Stimulated activated CD4-positive, alpha-beta T cell treated with anti-CD3 and anti-CD28 coated beads, Interleukin-2, amount 100 ng/mL, for 48 hours (primary cell): ENCODE measurements at regions not wholly inside any gene's neighbourhood (a gene's known extent, or its start where the extent isn't known, plus 50 kb on each side); places are given as distances from the start of the nearest gene placed in this dataset.

Source experiments
- DNase-seq, 2 donors: peaks; one replicate each; pipeline ENCODE4 v3.0.0-alpha.2; 2020

DNA sequence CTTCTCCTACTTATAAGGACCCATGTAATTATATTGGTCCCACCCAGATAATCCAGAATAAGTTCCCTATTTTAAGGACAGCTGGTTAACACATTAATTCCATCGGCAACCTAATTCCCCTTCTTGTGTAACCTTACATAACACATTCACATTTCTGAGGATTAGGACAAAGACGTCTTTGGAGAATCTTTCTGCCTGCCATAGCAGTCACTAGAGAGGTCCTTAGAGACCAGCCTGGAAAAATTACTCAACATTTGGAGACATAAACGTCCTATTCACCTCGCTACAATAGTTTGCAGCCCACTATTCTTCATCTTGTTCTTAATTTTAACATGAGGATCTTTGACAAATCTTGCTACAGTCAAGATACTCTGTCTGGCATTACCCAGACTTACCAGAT is 100.1 kb downstream of the MAFB start:
- no peak for DNase-seq

DNA sequence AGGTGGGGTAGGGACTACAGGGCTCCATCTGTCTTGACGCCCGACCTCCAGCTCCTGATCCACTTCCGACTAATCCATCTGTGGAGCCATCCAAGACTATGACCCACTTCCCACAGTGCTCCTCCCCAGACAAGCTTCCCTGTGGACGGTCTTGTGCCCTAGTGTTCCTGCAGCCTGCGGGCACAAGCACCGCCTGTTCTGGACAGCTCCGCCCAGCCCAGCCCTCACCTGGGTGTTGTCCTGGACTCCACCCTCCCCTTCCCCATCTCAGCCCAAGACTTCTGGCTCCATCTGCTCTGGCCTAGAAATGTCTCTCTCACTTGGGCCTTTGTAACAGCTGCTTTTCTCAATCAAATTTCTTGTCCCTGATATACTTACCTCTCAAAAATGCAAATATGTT is 102.0 kb downstream of the MAFB start:
- DNase-seq: no peak

DNA sequence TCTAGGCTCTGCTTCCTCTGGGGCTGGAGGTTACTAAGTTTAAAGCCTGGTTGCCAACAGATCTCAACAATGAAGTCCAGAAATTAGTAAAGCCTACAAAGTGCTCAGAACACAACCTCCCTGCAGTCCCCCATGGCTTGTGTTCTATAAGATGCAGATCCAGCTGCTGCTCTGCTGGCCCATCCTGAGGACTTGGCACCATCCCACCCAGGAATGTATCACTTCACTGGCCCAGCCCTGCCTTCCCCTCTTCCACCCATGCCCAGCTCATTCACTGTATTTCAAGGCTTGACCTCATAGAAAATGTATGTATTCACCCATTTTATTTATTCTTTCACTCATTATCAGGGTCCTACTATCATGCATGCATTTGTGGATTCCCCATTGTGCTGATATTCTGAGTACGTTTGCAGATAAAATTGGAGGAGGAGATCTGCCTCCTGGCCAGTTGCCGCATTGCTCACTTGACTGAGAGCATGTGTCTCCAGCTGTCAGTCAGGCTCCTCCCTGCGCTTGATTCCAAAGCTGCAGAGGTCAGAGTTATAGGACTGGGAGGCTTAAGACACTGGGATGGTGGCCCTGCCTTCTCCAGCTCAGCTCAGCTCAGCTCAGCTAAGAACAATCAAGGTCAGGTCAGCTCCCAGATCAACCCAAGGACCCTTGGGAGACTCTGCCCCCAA is 104.8 kb downstream of the MAFB start:
- DNase-seq: no peak

DNA sequence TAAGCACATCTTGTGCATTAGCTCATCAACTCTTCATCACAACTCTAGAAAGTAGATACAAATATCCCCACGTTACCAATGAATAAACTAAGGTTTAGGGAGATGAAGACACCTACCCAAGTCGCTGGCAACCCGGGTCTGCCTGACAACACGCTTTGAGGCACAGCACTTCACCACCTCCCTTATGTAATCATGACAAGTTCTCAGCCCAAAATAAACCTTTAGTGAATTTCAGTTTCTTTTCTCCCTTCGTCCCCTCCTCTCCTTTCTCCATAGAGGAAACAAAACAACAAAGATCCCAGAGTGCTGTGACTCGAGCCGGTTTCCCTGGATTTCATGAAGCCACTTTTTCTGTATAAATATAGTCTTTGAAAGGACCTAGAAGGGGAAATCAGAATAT is 105.4 kb downstream of the MAFB start:
- DNase-seq: no peak

DNA sequence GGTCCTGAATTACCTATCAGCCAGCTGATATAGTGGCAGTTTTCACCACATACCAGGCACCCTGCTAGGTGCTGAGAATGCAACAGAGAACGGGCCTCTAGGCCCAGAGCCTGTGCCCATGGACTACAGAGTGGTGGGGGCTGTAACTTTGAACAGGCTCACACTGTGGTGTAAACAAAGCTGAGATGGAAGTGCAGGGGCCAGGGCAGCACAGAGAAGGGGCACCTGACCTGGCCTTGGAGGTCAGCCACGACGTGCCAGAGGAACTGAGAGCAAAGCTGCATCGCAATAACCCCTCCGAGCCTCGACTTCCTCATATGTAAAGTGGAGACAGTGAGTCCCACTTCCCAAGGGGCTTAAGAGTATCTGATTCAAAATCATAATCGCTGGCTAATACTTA is 105.8 kb downstream of the MAFB start:
- no peak for DNase-seq

DNA sequence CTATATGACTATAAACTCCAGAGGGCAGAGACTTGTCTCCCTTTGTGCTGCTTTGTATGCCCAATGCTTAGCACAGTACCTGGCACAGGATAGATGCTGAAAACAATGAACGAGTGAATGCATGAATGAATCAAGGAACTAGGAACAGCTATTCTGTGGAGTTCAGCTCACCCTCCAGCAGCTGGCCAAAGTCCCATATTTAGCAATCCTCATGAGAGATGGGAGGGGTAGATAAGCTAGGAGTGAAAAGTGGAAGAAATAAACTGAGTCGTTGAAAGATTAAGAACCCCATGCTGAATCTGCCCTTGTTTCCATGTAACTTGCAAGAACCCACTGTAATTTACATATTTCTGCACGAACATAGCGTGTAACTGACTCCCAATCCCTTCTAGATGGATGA is 106.5 kb downstream of the MAFB start:
- DNase-seq: no peak

DNA sequence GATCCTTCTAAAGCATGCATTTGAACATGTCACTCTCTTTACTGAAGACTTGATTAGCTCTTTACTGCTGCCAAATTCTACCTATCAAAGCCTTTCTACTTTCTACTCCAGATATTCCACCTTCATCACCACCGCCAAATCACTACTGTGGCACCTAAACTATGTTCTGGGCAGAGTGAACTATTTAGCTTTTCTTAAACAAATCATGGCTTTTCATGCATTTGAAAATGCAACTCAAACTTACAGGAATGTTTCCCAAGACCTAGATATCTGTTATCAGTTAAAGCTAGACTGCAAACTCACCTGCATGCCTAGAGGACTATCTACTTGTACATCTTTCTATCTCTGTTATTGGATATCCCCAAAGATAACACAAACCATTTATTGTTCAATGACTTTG is 109.3 kb downstream of the MAFB start:
- no peak for DNase-seq

DNA sequence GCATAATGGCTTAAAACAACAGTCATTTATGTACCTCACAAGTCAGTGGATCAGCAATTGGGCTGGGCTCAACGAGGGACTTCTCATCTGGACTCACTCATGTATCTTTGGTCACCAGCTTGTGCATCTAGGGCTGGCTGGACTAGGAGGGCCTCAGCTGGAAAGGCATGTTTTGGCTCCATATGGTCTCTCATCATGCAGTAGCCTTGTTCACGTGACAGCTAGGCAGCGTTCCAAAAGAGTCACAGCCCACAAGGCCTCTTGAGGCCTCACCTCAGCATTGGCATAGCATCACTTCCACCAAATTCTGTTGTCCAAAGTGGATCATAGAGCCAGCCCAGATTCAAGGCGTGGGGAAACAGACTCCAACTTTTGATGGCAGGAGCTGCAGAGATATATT is 110.1 kb downstream of the MAFB start:
- no peak for DNase-seq

DNA sequence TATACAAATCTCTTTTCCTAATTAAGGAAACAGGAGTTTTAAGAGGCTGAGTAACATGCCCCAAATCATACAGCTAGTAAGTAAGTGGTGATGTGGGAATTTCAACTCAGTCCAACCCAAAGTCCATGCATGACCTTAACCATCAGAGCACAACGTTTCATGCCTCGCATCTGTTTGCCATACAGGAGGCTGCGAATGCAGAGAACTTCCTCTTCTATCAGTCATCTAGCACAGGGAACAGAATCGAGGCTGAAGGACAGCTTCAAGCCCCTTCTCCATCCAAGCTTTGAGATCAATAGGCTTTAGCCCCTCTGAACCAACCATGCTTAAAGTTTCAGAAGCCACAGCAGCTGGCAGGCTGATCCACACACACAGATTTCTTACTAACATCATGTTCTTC is 113.2 kb downstream of the MAFB start:
- DNase-seq: no peak

DNA sequence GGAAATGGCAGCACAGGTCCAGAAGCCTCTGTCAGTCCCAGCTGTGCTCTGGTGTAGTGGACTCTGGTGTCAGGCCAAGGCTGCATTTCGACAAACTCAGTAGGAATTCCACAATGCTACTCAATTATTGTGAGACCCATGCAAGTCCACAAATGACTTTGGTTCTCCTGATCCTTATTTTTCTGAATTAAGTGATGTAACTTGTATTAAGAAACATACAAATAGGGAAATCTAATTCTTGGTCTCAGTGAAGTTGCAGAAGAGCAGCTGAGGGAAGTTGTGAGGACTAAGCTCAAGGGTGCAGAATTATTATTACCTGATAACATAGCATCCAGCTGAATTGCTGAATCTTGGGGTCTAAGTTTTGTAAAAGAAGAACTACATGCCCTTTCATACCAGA is 116.8 kb downstream of the MAFB start:
- DNase-seq: no peak

DNA sequence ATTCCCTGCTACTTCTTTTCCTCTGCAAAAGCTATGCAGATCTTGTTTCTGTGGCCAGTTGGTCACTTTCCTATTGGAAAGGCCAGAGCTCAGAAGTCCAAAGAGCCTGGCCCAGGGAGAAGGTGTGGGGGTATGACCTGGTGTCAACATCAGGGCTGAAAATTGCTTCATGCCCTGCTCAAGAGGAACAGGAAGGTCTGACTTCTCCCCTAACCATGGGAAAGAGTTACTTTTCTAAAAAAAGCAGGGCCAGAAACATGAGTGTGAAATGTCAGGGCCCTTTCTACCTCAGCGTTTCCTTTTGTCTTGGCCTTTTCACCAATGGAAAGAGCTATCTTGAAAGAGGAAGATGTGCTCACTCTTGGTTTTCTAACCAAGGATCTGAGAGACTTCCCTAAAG is 117.4 kb downstream of the MAFB start:
- DNase-seq: no peak

DNA sequence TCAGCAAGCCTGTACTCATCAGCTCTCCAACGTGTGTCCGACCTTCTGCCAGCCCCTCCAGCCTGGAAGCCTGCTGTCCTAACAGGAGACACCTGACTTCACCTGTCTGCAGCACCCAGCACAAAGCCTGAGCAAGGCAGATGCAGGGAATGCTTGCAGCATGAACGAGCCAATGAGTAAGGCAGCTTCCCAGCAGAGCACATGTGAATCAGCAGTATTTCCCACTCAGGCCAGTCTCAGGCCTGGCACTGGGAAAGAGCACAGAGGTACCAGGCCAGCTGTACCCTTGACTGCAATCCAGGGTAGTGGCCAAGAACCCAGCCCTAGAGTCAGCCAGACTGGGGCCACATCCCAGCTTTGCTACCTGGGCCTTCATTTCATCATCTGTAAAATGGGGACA is 120.8 kb downstream of the MAFB start:
- no peak for DNase-seq

DNA sequence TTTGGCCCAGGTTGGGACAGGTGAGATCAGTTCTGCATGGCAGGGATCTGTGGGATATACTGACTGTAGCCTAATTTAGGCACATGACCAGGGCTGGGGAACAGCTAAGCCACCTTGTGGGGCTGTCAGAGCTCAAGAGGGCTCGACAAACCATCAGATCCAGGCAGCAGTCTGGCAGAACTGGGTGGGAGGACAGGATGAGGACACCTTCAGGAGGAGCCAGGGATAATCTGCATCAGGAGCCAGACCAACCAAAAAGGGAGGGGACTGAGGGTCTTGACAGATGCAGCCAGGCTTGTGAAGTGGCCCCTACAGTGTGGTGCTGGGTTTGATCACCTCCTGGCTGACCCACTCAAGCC is 123.4 kb downstream of the MAFB start:
- DNase-seq: no peak

DNA sequence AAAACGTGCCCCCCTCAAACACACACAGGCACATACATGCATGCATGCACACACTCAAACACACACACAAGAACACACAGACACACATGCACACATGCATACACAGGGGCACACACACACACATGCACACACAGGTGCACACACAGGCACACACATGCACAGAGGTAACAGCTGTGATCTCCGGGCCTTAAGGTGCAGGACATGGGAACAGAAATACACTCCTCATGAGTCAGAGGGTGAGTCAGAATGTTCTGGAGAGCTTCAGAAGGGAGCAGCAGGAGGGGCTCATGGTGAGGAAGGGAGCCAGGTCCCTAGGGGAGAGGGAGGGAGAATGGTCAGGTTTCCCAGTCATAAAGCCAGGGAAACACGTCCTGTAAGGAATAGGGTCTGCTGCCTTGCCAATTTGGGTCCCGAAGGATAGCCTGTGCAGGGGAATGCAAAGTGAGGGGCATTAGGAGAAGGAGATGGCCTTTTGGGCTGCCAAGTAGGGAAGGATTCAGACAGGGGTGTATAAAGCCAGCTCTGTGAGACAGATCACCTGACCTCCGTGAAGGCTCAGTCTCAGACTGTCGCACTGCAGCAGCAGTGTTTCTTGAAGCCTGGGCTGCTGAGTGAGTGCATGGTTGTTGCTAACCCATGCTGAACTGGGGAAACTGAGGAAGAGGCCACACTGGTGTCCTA is 123.9 kb downstream of the MAFB start:
- DNase-seq: no peak

DNA sequence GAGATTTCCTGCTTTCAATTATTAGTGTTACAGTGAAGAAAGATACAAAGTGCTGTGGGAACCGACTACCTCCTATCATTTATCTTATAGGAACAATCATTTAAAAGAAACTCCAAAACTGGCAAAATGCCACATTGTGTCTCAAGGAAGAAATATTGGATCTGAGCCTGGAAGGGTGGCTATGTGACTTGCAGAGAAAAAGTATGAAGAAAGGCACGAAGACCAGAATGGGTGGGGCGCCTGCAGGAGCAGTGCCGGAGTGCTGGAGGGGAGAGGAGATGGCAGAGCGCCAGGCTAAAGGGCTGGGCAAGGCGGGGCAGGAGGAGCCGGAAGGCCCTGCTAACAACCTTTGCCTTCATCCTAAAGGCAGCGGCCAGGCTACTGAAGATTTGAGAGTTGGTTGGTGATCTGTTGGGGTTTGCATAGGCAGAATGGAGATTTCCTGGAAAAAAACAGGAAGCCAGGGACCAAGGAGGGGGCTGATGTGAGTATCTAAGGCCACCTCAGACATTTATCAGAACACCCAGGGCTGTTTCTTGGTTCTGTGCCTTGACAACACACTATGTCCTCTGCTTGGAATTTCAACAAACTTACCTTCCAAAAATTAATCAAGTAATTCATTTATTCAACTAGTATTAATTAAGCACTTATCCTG is 125.6 kb downstream of the MAFB start:
- no peak for DNase-seq

DNA sequence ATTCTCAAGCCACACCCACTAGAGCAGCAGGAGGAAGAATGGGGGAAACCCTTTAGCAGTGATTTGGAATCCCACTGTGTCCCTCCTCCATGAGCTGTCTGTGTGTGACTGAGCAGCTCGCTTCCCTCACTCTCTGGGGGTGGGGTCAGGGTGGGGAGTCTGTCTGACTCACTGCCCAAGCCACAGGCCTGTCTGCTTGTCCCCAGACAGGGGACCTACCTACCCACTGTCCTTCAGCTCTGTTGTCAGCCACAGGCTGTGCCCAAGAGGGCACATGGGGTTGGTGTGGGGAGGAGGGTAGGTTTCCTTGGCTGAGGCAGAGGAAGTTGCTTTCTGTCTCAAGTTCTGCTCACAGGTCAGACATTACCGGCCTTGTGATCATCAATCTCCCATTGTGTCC is 127.0 kb downstream of the MAFB start:
- DNase-seq: no peak

DNA sequence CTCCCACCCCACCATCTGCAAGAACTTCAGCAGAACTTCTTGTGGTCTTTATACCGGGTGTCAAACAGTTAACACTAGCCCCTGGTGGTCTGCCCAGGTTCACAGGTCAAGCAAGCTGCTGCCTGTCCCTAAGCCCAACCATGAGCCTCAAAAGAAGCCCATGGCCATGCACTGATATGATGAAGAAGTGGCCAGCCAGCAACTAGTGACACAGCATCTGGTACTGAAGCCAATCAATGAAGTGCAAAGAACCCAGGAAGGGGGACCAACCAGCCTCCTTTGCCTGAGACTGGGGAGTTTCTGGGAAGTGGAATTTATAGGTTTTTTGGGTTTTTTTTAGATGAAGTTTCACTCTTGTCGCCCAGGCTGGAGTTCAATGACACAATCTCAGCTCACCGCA is 127.8 kb downstream of the MAFB start:
- no peak for DNase-seq

DNA sequence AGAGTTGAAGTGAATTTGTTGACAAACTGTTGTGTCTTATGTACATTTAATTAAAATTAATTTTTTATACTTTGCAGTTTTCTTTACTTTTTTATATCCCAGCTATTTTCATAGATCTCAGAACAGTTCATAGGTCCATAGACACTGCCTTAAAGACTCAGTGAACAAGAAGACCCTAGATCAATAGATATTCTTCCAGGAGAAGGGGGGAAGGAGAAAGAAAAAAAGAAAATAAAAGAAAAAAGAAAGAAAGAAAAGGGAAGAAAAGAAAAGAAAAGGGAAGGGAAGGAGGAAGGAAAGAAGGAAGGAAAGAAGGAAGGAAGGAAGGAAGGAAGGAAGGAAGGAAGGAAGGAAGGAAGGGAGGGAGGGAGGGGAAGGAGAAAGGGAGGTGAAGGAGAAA is 130.8 kb downstream of the MAFB start:
- DNase-seq: no peak

DNA sequence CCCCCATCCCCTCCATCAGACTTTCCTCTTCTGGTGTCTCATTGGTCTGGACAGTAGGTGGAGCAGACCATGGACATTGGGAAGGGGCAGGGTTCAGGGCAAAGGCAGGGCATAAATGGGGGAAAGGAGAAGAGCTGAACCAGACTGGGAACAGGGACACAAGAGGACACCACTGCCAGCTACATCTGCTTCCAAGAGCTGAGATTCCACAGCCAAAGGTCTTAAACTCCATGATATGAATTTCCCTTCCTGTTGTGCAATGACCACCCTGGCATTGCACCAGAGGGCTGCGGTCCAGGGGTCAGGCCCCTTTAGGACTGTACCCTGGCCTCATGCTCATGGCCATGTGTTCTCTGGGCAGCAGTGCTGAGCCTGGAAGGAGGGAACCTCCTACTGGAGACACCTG is 137.9 kb downstream of the MAFB start:
- DNase-seq: no peak

DNA sequence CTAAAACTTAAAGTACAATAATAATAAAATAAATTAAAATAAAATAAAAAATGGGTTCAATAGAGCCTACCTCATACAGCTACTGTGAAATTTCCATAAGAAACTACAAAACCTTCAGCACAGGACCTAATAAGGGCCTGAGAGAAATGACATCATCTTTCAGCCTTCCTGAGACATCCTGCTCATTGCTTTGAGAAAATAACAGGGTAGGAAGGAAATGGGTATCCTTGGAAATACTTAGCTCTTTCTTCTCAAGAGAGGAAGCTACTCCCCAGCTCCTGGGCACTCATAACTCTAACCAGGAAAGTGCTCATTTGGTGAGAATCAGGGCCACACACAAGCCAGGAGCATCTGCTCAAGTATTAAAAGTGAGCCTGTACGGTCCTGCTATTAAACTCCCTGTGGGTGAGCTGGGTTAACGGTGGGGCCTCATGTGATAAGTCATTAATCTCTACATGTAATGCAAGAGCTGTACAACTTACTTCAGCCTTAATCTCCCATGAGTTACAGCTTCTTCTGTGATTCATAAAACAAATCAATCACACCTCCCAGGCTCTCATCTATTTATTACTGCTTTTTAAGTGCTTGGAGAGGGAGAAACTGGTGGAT is 141.4 kb downstream of the MAFB start:
- DNase-seq: no peak

DNA sequence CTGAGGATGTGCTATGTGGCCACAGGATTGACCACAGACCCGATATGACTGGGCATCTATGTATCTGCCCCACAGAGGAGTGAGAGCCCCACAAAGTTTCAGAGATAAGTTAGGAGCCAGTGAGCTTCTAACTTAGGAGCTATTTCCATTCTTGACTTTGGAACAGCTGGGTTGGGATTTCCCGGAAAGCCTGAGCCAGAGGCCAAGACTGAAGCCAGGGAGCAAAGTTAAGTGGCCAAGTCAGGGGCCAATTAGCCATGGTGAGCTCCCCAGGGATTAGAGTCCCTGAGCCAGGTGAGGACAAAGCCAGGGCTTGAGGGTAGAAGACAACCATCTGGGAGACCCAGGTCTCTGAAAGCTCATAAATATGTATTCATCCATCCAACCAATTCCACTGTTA is 143.6 kb downstream of the MAFB start:
- DNase-seq: no peak

DNA sequence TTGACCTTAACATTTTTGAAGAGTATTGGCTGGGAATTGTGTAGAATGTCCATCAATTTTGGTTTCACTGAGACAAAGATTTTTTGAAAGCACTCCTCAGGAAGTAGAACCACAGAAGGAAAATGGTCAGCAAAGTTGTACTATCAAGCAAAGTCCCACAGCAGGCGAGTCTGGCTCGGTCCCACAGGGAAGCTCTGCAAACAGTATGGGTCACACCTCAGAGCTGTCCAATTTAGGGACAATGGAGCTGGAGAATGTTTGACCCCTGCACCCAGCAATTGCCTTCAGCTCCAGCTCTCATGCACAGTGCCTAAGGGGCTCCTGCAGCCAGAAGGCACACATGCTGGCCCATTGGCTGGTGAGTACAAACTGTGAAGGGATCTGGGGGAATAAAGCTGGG is 147.0 kb downstream of the MAFB start:
- DNase-seq: no peak

DNA sequence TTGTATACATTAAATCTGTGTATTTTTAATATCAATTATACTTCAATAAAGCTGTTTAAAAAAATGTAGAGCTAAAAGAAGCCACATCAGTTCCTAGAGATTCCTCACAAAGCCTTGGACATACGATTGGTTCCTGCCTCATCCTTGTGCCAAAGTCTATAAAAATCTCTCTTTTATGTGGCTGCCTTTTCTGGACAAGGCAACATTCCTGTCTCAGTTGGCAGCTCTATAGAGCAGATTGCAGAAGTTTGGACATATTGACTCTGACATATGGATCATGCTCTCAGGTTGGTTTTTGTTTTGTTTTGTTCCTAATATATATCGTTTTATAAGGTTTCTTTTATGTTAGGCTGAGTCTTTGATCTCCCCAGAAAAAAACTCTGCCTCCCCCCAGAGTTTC is 148.9 kb downstream of the MAFB start:
- DNase-seq: no peak

DNA sequence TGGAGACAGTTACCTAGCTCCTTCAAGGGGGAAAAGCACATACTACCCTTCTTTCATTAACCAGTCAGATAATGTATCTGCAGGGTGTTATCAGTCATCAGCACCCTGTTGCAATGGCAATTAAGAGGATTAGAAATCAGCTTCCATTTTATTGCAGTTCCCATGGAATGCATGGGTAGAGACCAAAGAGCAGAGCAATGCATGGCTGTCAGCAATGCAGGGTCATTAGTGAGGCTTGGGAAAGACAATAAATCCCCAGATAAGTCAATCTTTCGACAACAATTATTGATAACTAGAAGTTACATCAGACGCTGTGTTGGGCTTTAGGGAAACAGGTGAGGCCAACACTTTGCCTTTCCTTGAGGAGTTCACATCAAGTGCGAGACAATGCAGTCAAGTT is 150.9 kb downstream of the MAFB start:
- no peak for DNase-seq
